ENCODE measurements at regions not wholly inside any gene's neighbourhood (a gene's known extent, or its start where the extent isn't known, plus 50 kb on each side); places are given as distances from the start of the nearest gene placed in this dataset.
"Not testable (repeated sequence)": the region's sequence is repeated elsewhere in the genome, so short reads cannot be mapped to it uniquely, and the experiment has no call there.

GRCh38 chr2:147615726-147616125, 229.1 kb upstream of the ACVR2A start:
- no peaks in the 10 kb centered on the region for H3K27me3 ChIP-seq (ENCODE audit: control insufficient read depth, insufficient read depth, low read length)
- no peaks in the 10 kb centered on the region for H3K4me1 ChIP-seq (ENCODE audit: control insufficient read depth, insufficient read depth, low read length)
- no peaks in the 10 kb centered on the region for H3K36me3 ChIP-seq (ENCODE audit: control insufficient read depth, insufficient read depth, low read length)
- no peak overlapping the region for H3K4me3 ChIP-seq (ENCODE audit: low read length)
- H3K9ac ChIP-seq (ENCODE audit: low read length), result no peak overlapping the region
- H3K27ac ChIP-seq (ENCODE audit: low read depth, low read length), result no peak overlapping the region

GRCh38 chr2:147614979-147615470, 229.8 kb upstream of the ACVR2A start:
- Histone ChIP-seq H3K4me1 (ENCODE audit: control insufficient read depth, insufficient read depth, low read length) (no peaks in the 10 kb centered on the region), H3K36me3 (ENCODE audit: control insufficient read depth, insufficient read depth, low read length) (no peaks in the 10 kb centered on the region), H3K27me3 (ENCODE audit: control insufficient read depth, insufficient read depth, low read length) (no peaks in the 10 kb centered on the region), H3K27ac (ENCODE audit: low read depth, low read length) (no peak overlapping the region), H3K4me3 (ENCODE audit: low read length) (no peak overlapping the region), H3K9ac (ENCODE audit: low read length) (no peak overlapping the region)

- Histone ChIP-seq H3K27me3 (ENCODE audit: control insufficient read depth, insufficient read depth, low read length) (no peaks in the 10 kb centered on the region), H3K27ac (ENCODE audit: low read depth, low read length) (no peak overlapping the region), H3K4me3 (ENCODE audit: low read length) (no peak overlapping the region), H3K4me1 (ENCODE audit: control insufficient read depth, insufficient read depth, low read length) (no peaks in the 10 kb centered on the region), H3K9ac (ENCODE audit: low read length) (no peak overlapping the region), H3K36me3 (ENCODE audit: control insufficient read depth, insufficient read depth, low read length) (no peaks in the 10 kb centered on the region)
Measured at GRCh38 chr2:147614471-147614870, 230.4 kb upstream of the ACVR2A start.

GRCh38 chr2:147610496-147611040, 234.3 kb upstream of the ACVR2A start:
- no peak overlapping the region for H3K27ac ChIP-seq (ENCODE audit: low read depth, low read length)
- no peaks in the 10 kb centered on the region for H3K27me3 ChIP-seq (ENCODE audit: control insufficient read depth, insufficient read depth, low read length)
- no peaks in the 10 kb centered on the region for H3K4me1 ChIP-seq (ENCODE audit: control insufficient read depth, insufficient read depth, low read length)
- H3K9ac ChIP-seq (ENCODE audit: low read length), result no peak overlapping the region
- no peaks in the 10 kb centered on the region for H3K36me3 ChIP-seq (ENCODE audit: control insufficient read depth, insufficient read depth, low read length)
- no peak overlapping the region for H3K4me3 ChIP-seq (ENCODE audit: low read length)

GRCh38 chr2:147609301-147609700, 235.5 kb upstream of the ACVR2A start:
- no peak overlapping the region for H3K27ac ChIP-seq (ENCODE audit: low read depth, low read length)
- H3K27me3 ChIP-seq (ENCODE audit: control insufficient read depth, insufficient read depth, low read length), result no peaks in the 10 kb centered on the region
- no peak overlapping the region for H3K9ac ChIP-seq (ENCODE audit: low read length)
- H3K4me3 ChIP-seq (ENCODE audit: low read length), result no peak overlapping the region
- H3K36me3 ChIP-seq (ENCODE audit: control insufficient read depth, insufficient read depth, low read length), result no peaks in the 10 kb centered on the region
- no peaks in the 10 kb centered on the region for H3K4me1 ChIP-seq (ENCODE audit: control insufficient read depth, insufficient read depth, low read length)

GRCh38 chr2:147607379-147607778, 237.4 kb upstream of the ACVR2A start:
- Histone ChIP-seq H3K9ac (ENCODE audit: low read length) (no peak overlapping the region), H3K27ac (ENCODE audit: low read depth, low read length) (no peak overlapping the region), H3K4me1 (ENCODE audit: control insufficient read depth, insufficient read depth, low read length) (no peaks in the 10 kb centered on the region)

GRCh38 chr2:147603876-147604275, 241.0 kb upstream of the ACVR2A start:
- no peaks in the 10 kb centered on the region for H3K27me3 ChIP-seq (ENCODE audit: control insufficient read depth, insufficient read depth, low read length)
- H3K9ac ChIP-seq (ENCODE audit: low read length), result no peak overlapping the region
- no peaks in the 10 kb centered on the region for H3K4me1 ChIP-seq (ENCODE audit: control insufficient read depth, insufficient read depth, low read length)
- no peak overlapping the region for H3K4me3 ChIP-seq (ENCODE audit: low read length)
- H3K36me3 ChIP-seq (ENCODE audit: control insufficient read depth, insufficient read depth, low read length), result no peaks in the 10 kb centered on the region
- no peak overlapping the region for H3K27ac ChIP-seq (ENCODE audit: low read depth, low read length)

More at GRCh38 chr2:147607379-147607778, 237.4 kb upstream of the ACVR2A start:
- Histone ChIP-seq H3K36me3 (ENCODE audit: control insufficient read depth, insufficient read depth, low read length) (no peaks in the 10 kb centered on the region), H3K27me3 (ENCODE audit: control insufficient read depth, insufficient read depth, low read length) (no peaks in the 10 kb centered on the region), H3K4me3 (ENCODE audit: low read length) (no peak overlapping the region)

GRCh38 chr2:147603447-147603846, 241.4 kb upstream of the ACVR2A start:
- Histone ChIP-seq H3K27me3 (ENCODE audit: control insufficient read depth, insufficient read depth, low read length) (no peaks in the 10 kb centered on the region), H3K4me3 (ENCODE audit: low read length) (no peak overlapping the region), H3K4me1 (ENCODE audit: control insufficient read depth, insufficient read depth, low read length) (no peaks in the 10 kb centered on the region), H3K9ac (ENCODE audit: low read length) (no peak overlapping the region), H3K36me3 (ENCODE audit: control insufficient read depth, insufficient read depth, low read length) (no peaks in the 10 kb centered on the region), H3K27ac (ENCODE audit: low read depth, low read length) (no peak overlapping the region)

GRCh38 chr2:147600646-147601045, 244.2 kb upstream of the ACVR2A start:
- no peak overlapping the region for H3K27ac ChIP-seq (ENCODE audit: low read depth, low read length)
- H3K9ac ChIP-seq (ENCODE audit: low read length), result no peak overlapping the region
- no peaks in the 10 kb centered on the region for H3K27me3 ChIP-seq (ENCODE audit: control insufficient read depth, insufficient read depth, low read length)
- no peak overlapping the region for H3K4me3 ChIP-seq (ENCODE audit: low read length)
- no peaks in the 10 kb centered on the region for H3K36me3 ChIP-seq (ENCODE audit: control insufficient read depth, insufficient read depth, low read length)
- H3K4me1 ChIP-seq (ENCODE audit: control insufficient read depth, insufficient read depth, low read length), result peaks cover 1% of the 10 kb centered on the region

GRCh38 chr2:147600223-147600622, 244.6 kb upstream of the ACVR2A start:
- H3K4me1 ChIP-seq (ENCODE audit: control insufficient read depth, insufficient read depth, low read length), result peaks cover 4% of the 10 kb centered on the region
- H3K27me3 ChIP-seq (ENCODE audit: control insufficient read depth, insufficient read depth, low read length), result no peaks in the 10 kb centered on the region
- no peak overlapping the region for H3K9ac ChIP-seq (ENCODE audit: low read length)
- no peak overlapping the region for H3K4me3 ChIP-seq (ENCODE audit: low read length)
- H3K36me3 ChIP-seq (ENCODE audit: control insufficient read depth, insufficient read depth, low read length), result no peaks in the 10 kb centered on the region
- H3K27ac ChIP-seq (ENCODE audit: low read depth, low read length), result no peak overlapping the region

GRCh38 chr2:147595200-147595599, 249.6 kb upstream of the ACVR2A start:
- H3K27ac ChIP-seq (ENCODE audit: low read depth, low read length), result no peak overlapping the region
- no peaks in the 10 kb centered on the region for H3K27me3 ChIP-seq (ENCODE audit: control insufficient read depth, insufficient read depth, low read length)
- H3K4me1 ChIP-seq (ENCODE audit: control insufficient read depth, insufficient read depth, low read length), result peaks cover 4% of the 10 kb centered on the region
- no peak overlapping the region for H3K4me3 ChIP-seq (ENCODE audit: low read length)
- no peaks in the 10 kb centered on the region for H3K36me3 ChIP-seq (ENCODE audit: control insufficient read depth, insufficient read depth, low read length)
- no peak overlapping the region for H3K9ac ChIP-seq (ENCODE audit: low read length)

- H3K9ac ChIP-seq (ENCODE audit: low read length), result no peak overlapping the region
- no peaks in the 10 kb centered on the region for H3K27me3 ChIP-seq (ENCODE audit: control insufficient read depth, insufficient read depth, low read length)
Measured at GRCh38 chr2:147594038-147594437, 250.8 kb upstream of the ACVR2A start.

GRCh38 chr2:147592784-147593183, 252.0 kb upstream of the ACVR2A start:
- not testable (repeated sequence) for H3K9ac ChIP-seq (ENCODE audit: low read length); H3K4me1 ChIP-seq (ENCODE audit: control insufficient read depth, insufficient read depth, low read length); H3K36me3 ChIP-seq (ENCODE audit: control insufficient read depth, insufficient read depth, low read length); H3K4me3 ChIP-seq (ENCODE audit: low read length); H3K27me3 ChIP-seq (ENCODE audit: control insufficient read depth, insufficient read depth, low read length); H3K27ac ChIP-seq (ENCODE audit: low read depth, low read length)

More at GRCh38 chr2:147594038-147594437, 250.8 kb upstream of the ACVR2A start:
- peaks cover 4% of the 10 kb centered on the region for H3K4me1 ChIP-seq (ENCODE audit: control insufficient read depth, insufficient read depth, low read length)
- H3K36me3 ChIP-seq (ENCODE audit: control insufficient read depth, insufficient read depth, low read length), result no peaks in the 10 kb centered on the region
- H3K27ac ChIP-seq (ENCODE audit: low read depth, low read length), result no peak overlapping the region
- no peak overlapping the region for H3K4me3 ChIP-seq (ENCODE audit: low read length)

Measured in rectal smooth muscle tissue (tissue), 1 donor.